ENCODE measurements at regions not wholly inside any gene's neighbourhood (a gene's known extent, or its start where the extent isn't known, plus 50 kb on each side); places are given as distances from the start of the nearest gene placed in this dataset.

GRCh38 chr9:79829566-79830302 is 258.0 kb downstream of the TLE4 start:
- ATAC-seq (ENCODE audit: low read depth) = no peak
- Histone ChIP-seq H3K9me3 (ENCODE audit: severe bottlenecking) (no peaks in the 10 kb centered on the region), H3K4me3 (ENCODE audit: severe bottlenecking) (no peak overlapping the region), H3K4me1 (ENCODE audit: insufficient read depth, poor library complexity, severe bottlenecking) (no peaks in the 10 kb centered on the region), H3K36me3 (ENCODE audit: low read depth) (no peaks in the 10 kb centered on the region), H3K27me3 (ENCODE audit: insufficient read depth, poor library complexity, severe bottlenecking) (no peaks in the 10 kb centered on the region), H3K27ac (ENCODE audit: poor library complexity, severe bottlenecking) (no peak overlapping the region)
- no peak for TF ChIP-seq CTCF (IDR thresholded peaks at IDR 0.05; ENCODE audit: poor library complexity, severe bottlenecking)
- DNase-seq (ENCODE audit: low spot score) = no peak

GRCh38 chr9:79824265-79824664 is 252.5 kb downstream of the TLE4 start:
- H3K36me3 ChIP-seq (ENCODE audit: low read depth) = no peaks in the 10 kb centered on the region
- H3K27ac ChIP-seq (ENCODE audit: poor library complexity, severe bottlenecking) = no peak overlapping the region
- TF ChIP-seq CTCF (IDR thresholded peaks at IDR 0.05; ENCODE audit: poor library complexity, severe bottlenecking) = no peak
- H3K4me3 ChIP-seq (ENCODE audit: severe bottlenecking) = no peak overlapping the region
- ATAC-seq (ENCODE audit: low read depth) = no peak
- no peaks in the 10 kb centered on the region for H3K27me3 ChIP-seq (ENCODE audit: insufficient read depth, poor library complexity, severe bottlenecking)
- no peaks in the 10 kb centered on the region for H3K4me1 ChIP-seq (ENCODE audit: insufficient read depth, poor library complexity, severe bottlenecking)
- no peaks in the 10 kb centered on the region for H3K9me3 ChIP-seq (ENCODE audit: severe bottlenecking)
- DNase-seq (ENCODE audit: low spot score) = no peak

GRCh38 chr9:79817438-79818004 is 245.8 kb downstream of the TLE4 start:
- no peak for ATAC-seq (ENCODE audit: low read depth)
- Histone ChIP-seq H3K27me3 (ENCODE audit: insufficient read depth, poor library complexity, severe bottlenecking) (no peaks in the 10 kb centered on the region), H3K27ac (ENCODE audit: poor library complexity, severe bottlenecking) (no peak overlapping the region), H3K9me3 (ENCODE audit: severe bottlenecking) (no peaks in the 10 kb centered on the region), H3K4me3 (ENCODE audit: severe bottlenecking) (no peak overlapping the region), H3K36me3 (ENCODE audit: low read depth) (no peaks in the 10 kb centered on the region), H3K4me1 (ENCODE audit: insufficient read depth, poor library complexity, severe bottlenecking) (no peaks in the 10 kb centered on the region)
- no peak for DNase-seq (ENCODE audit: low spot score)
- no peak for TF ChIP-seq CTCF (IDR thresholded peaks at IDR 0.05; ENCODE audit: poor library complexity, severe bottlenecking)

- H3K27ac ChIP-seq (ENCODE audit: poor library complexity, severe bottlenecking) = no peak overlapping the region
- no peaks in the 10 kb centered on the region for H3K4me1 ChIP-seq (ENCODE audit: insufficient read depth, poor library complexity, severe bottlenecking)
- H3K4me3 ChIP-seq (ENCODE audit: severe bottlenecking) = no peak overlapping the region
- ATAC-seq (ENCODE audit: low read depth) (no peak), DNase-seq (ENCODE audit: low spot score) (no peak)
- H3K27me3 ChIP-seq (ENCODE audit: insufficient read depth, poor library complexity, severe bottlenecking) = no peaks in the 10 kb centered on the region
- no peak for TF ChIP-seq CTCF (IDR thresholded peaks at IDR 0.05; ENCODE audit: poor library complexity, severe bottlenecking)
- H3K9me3 ChIP-seq (ENCODE audit: severe bottlenecking) = no peaks in the 10 kb centered on the region
- no peaks in the 10 kb centered on the region for H3K36me3 ChIP-seq (ENCODE audit: low read depth)
These were observed 241.5 kb downstream of the TLE4 start for GRCh38 chr9:79813258-79813638.

All from RWPE2 (cell line).